Tibial nerve (tissue), 4 donors: ENCODE measurements at regions not wholly inside any gene's neighbourhood (a gene's known extent, or its start where the extent isn't known, plus 50 kb on each side); places are given as distances from the start of the nearest gene placed in this dataset.

Source experiments
- EP300 ChIP-seq, 2 donors: sonication (generic); formaldehyde crosslinking; IDR thresholded peaks; one replicate each; pipeline ENCODE4 v1.6.1; 2017; ENCODE audit warnings: antibody characterized with exemption in 2 of 2, mild to moderate bottlenecking in 1 of 2
- POLR2A ChIP-seq, 2 donors: fragments of 450-650 bp; IDR thresholded peaks; one replicate each; pipeline ENCODE4 v1.6.1; 2017; ENCODE audit warnings: antibody characterized with exemption in 2 of 2, mild to moderate bottlenecking in 2 of 2, moderate library complexity in 2 of 2
- TF ChIP-seq, protein P1 (sequence below), 5 experiments: fragments of 200-600 bp in 3 of 5; fragments of 450-650 bp in 2 of 5; sonication (generic) in 3 of 5; IDR thresholded peaks; one replicate each; pipeline ENCODE4 v1.5.1; 2016 to 2019; ENCODE audit warnings: antibody characterized with exemption in 5 of 5, mild to moderate bottlenecking in 3 of 5, moderate library complexity in 2 of 5

DNA sequence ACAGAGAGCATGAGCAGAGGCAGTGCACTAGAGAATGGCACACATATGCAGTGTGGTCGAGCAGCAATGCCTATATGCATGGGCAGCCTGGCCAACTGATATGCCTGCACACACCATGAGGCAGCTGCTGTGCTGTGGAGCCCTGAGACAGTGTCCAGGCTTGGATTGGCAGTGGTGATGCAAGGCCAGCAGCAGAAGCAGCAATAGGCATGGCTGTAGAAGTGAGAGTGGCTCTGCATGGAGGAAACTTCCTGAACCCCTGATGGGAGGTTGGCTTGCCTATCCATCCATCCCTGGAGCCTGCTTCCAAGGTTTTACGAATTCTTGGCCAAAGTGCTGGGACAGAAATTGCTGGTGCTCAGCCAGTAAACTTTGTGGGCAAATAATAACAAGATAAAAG, 89.7 kb downstream of the DIRAS3 start:
- TF ChIP-seq, protein P1, sequence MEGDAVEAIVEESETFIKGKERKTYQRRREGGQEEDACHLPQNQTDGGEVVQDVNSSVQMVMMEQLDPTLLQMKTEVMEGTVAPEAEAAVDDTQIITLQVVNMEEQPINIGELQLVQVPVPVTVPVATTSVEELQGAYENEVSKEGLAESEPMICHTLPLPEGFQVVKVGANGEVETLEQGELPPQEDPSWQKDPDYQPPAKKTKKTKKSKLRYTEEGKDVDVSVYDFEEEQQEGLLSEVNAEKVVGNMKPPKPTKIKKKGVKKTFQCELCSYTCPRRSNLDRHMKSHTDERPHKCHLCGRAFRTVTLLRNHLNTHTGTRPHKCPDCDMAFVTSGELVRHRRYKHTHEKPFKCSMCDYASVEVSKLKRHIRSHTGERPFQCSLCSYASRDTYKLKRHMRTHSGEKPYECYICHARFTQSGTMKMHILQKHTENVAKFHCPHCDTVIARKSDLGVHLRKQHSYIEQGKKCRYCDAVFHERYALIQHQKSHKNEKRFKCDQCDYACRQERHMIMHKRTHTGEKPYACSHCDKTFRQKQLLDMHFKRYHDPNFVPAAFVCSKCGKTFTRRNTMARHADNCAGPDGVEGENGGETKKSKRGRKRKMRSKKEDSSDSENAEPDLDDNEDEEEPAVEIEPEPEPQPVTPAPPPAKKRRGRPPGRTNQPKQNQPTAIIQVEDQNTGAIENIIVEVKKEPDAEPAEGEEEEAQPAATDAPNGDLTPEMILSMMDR (IDR thresholded peaks at IDR 0.05), result no peak
- no peak for TF ChIP-seq POLR2A (IDR thresholded peaks at IDR 0.05)
- no peak for TF ChIP-seq EP300 (IDR thresholded peaks at IDR 0.05)
